Type B pancreatic cell (in vitro differentiated cells): ENCODE measurements at regions not wholly inside any gene's neighbourhood (a gene's known extent, or its start where the extent isn't known, plus 50 kb on each side); places are given as distances from the start of the nearest gene placed in this dataset.

Source experiments
- DNase-seq: peaks from one replicate; pipeline ENCODE4 v3.0.0; 2021; ENCODE audit warnings: mixed read lengths; ENCODE audit not compliant: unreplicated experiment; ENCODE audit errors: extremely low spot score
- H3K27ac Mint-ChIP-seq: 2 replicates; pipeline ENCODE4 v1.8.0; 2021; ENCODE audit warnings: mild to moderate bottlenecking, mixed read lengths
- H3K27me3 Mint-ChIP-seq: 2 replicates; pipeline ENCODE4 v1.8.0; 2021; ENCODE audit warnings: mixed read lengths
- H3K36me3 Mint-ChIP-seq: 2 replicates; pipeline ENCODE4 v1.8.0; 2021; ENCODE audit warnings: mixed read lengths
- H3K4me1 Mint-ChIP-seq: one replicate; pipeline ENCODE4 v1.8.0; 2021; ENCODE audit warnings: mixed read lengths; ENCODE audit not compliant: unreplicated experiment
- H3K4me3 Mint-ChIP-seq: 2 replicates; pipeline ENCODE4 v1.8.0; 2021; ENCODE audit warnings: mild to moderate bottlenecking, mixed read lengths
- H3K9me3 Mint-ChIP-seq: 2 replicates; pipeline ENCODE4 v1.8.0; 2021; ENCODE audit warnings: mixed read lengths
- TF ChIP-seq, protein P1 (sequence below): fragments of 200-600 bp; sonication (generic); conservative IDR thresholded peaks from 2 replicates; pipeline ENCODE4 v1.5.0; 2021; ENCODE audit warnings: antibody characterized with exemption, mild to moderate bottlenecking

DNA sequence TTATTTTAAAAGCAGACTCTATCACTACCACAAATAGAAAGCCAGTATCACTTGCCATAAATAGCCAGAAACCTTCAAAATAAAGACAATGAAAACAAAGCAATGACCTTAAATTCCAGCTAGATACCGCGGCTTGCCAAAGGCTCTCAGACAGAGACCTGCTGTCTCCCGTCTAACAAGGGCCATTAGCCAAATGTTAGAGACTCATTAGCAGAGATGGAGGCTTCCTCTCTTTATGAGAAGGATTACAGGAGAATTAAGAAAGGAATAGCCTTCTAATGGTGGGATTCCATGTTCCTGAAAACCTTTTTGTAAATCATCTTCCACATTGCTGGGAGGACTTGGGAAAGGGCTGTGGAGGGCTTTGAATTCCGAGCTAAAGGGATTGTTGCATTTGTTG, 206.7 kb downstream of the AACS start:
- TF ChIP-seq, protein P1, sequence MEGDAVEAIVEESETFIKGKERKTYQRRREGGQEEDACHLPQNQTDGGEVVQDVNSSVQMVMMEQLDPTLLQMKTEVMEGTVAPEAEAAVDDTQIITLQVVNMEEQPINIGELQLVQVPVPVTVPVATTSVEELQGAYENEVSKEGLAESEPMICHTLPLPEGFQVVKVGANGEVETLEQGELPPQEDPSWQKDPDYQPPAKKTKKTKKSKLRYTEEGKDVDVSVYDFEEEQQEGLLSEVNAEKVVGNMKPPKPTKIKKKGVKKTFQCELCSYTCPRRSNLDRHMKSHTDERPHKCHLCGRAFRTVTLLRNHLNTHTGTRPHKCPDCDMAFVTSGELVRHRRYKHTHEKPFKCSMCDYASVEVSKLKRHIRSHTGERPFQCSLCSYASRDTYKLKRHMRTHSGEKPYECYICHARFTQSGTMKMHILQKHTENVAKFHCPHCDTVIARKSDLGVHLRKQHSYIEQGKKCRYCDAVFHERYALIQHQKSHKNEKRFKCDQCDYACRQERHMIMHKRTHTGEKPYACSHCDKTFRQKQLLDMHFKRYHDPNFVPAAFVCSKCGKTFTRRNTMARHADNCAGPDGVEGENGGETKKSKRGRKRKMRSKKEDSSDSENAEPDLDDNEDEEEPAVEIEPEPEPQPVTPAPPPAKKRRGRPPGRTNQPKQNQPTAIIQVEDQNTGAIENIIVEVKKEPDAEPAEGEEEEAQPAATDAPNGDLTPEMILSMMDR: no peak
- no peaks in the 10 kb centered on the region for H3K36me3 Mint-ChIP-seq
- no peak overlapping the region for H3K4me3 Mint-ChIP-seq
- DNase-seq: no peak
- no peaks in the 10 kb centered on the region for H3K9me3 Mint-ChIP-seq
- no peak overlapping the region for H3K27ac Mint-ChIP-seq
- no peaks in the 10 kb centered on the region for H3K4me1 Mint-ChIP-seq
- peaks cover 25% of the 10 kb centered on the region for H3K27me3 Mint-ChIP-seq

DNA sequence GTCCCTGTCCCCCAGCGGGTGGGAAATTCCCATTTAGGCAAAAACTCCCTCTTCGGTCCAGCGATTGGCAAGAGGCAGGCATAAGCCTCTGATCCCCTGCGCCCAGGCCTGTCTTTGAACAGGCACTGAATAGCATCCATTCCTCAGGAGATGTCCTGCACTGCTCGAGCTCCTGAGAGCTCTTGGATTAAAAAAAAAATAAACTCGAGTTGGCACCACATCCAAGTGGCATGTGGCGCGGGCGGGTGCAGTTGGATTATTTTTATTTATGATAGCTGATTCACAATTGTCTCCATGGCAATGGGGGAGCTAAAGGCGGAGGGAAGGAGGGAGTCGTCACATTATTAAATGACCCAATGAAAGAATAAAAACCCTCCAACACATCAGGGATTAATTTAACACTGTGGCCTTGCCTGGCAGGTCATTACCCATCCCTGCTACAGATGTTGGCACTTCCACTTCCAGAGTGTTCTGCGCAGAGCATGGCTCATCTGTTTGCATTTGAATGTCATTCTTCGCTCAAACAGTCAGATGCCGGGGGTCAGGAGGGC, 207.2 kb downstream of the AACS start:
- no peak overlapping the region for H3K27ac Mint-ChIP-seq
- H3K4me3 Mint-ChIP-seq: no peak overlapping the region
- DNase-seq: no peak
- no peaks in the 10 kb centered on the region for H3K9me3 Mint-ChIP-seq
- H3K27me3 Mint-ChIP-seq: peaks cover 23% of the 10 kb centered on the region
- H3K4me1 Mint-ChIP-seq: no peaks in the 10 kb centered on the region
- H3K36me3 Mint-ChIP-seq: no peaks in the 10 kb centered on the region
- TF ChIP-seq, protein P1: no peak

DNA sequence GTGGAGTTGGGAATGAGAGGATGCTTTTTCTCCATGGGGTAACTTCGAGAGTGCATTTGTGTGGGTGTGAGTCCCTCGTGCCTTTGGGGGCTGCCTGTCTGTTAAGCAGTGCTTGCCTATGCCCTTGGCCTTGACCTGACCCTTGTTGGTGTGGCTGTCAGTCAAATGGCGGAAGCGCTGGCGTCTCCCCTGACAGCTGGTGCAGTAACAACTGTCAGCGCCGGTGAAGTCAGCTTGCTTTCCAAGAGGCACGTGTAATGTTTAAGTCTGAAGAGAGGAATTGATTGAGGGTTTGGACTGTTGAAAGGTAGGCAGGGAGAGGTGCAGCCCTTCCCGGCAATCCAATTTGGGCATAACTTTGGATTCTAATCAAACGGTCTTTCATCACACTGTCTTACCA, 211.3 kb downstream of the AACS start:
- Mint-ChIP-seq H3K36me3 (no peaks in the 10 kb centered on the region), H3K4me1 (no peaks in the 10 kb centered on the region), H3K4me3 (no peak overlapping the region), H3K9me3 (no peaks in the 10 kb centered on the region), H3K27me3 (peaks cover 31% of the 10 kb centered on the region), H3K27ac (no peak overlapping the region)
- TF ChIP-seq, protein P1: no peak
- no peak for DNase-seq

DNA sequence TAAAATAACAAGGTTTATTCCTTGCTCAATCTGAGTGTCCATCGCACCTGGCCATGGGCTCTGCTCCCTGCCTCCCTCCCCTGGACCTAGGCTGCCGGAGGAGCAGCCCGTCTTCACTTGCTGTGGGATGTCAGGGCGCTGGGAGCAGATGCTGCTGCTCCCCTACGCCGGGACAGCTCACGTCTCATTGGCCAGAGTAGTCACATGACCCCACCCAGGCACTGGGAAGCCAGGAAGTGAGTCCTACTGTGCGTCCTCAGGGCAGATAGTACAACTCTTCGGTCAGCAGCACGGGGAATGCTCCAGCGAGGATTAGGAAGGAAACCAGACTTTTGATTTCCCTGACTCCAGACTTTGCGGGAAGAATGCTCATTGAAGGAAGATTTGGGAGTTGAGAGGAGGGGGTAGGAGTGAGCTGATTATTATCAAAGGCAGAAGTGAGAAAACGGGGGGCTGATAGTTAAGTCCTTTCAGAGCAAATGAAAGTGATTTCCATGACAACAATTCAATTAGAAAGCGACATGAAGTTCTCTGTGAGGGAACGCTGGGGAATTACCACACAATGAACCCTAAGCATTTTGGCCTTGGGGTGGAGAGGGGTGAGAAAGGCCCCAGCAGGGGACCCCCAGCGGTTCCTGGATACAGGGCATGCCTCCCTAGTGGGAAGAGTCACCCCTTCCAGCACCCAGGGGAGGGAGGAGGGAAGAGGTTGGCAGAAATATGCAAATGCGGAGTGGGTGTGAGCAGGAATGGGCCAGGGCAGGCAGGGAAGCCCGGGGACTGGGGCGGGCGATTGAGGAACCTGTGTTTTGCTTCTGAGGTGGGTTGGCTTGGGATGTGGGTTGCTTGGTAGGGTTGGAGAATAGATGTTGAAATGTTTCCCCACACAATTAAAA, 215.5 kb downstream of the AACS start:
- DNase-seq: no peak

DNA sequence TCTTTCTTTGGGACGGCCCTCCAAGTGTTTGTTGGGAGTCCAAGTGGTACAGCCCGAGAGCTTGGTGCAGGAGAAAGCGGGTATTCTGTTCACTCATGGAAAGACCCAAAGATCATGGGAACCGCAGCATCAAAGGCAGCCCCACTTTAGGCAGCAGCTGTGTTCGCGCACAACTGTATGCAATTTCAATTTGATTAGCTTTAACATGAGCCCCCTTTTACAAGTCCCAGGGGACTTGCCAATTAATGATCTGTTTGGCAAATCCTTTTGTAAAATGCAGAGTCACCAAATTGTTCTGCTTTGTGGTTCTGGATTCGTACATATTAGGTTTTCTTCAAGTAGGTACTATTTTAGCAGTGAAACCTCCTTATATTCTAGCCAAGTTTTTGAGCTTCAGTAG, 217.7 kb downstream of the AACS start:
- TF ChIP-seq, protein P1: no peak
- Mint-ChIP-seq H3K9me3 (no peaks in the 10 kb centered on the region), H3K36me3 (no peaks in the 10 kb centered on the region), H3K27ac (no peak overlapping the region), H3K27me3 (peaks cover 48% of the 10 kb centered on the region), H3K4me3 (no peak overlapping the region), H3K4me1 (no peaks in the 10 kb centered on the region)
- DNase-seq: no peak

More for the DNA sequence above, 215.5 kb downstream of the AACS start:
- no peak overlapping the region for H3K4me3 Mint-ChIP-seq
- H3K27ac Mint-ChIP-seq: no peak overlapping the region
- H3K4me1 Mint-ChIP-seq: no peaks in the 10 kb centered on the region
- no peaks in the 10 kb centered on the region for H3K9me3 Mint-ChIP-seq
- peaks cover 53% of the 10 kb centered on the region for H3K27me3 Mint-ChIP-seq
- H3K36me3 Mint-ChIP-seq: no peaks in the 10 kb centered on the region
- TF ChIP-seq, protein P1: no peak
